OCI-LY1 (cell line): ENCODE measurements at regions not wholly inside any gene's neighbourhood (a gene's known extent, or its start where the extent isn't known, plus 50 kb on each side); places are given as distances from the start of the nearest gene placed in this dataset.
"Not testable (repeated sequence)": the region's sequence is repeated elsewhere in the genome, so short reads cannot be mapped to it uniquely, and the experiment has no call there.

Experiments
- H2AFZ ChIP-seq: fragments of 200-600 bp; sonication (generic), shearing (Covaris generic); 2 replicates; pipeline ENCODE4 v1.6.0; 2014; ENCODE audit warnings: antibody characterized with exemption, mild to moderate bottlenecking, low read length
- H3F3A ChIP-seq: fragments of 200-600 bp; sonication (generic), shearing (Covaris generic); 2 replicates; pipeline ENCODE4 v1.6.0; 2014; ENCODE audit warnings: mild to moderate bottlenecking, antibody characterized with exemption, low read length, moderate library complexity; ENCODE audit not compliant: insufficient read depth
- H3K27ac ChIP-seq: fragments of 200-600 bp; sonication (generic); 2 replicates; pipeline ENCODE4 v1.5.1; 2014; ENCODE audit warnings: low read length, mixed run types, mild to moderate bottlenecking, low read depth; ENCODE audit not compliant: poor library complexity, severe bottlenecking
- H3K27me3 ChIP-seq: fragments of 200-600 bp; sonication (generic); 2 replicates; pipeline ENCODE4 v1.6.0; 2014; ENCODE audit warnings: antibody characterized with exemption, mild to moderate bottlenecking, low read length, moderate library complexity; ENCODE audit not compliant: insufficient read depth
- H3K36me3 ChIP-seq: fragments of 200-600 bp; sonication (generic); 2 replicates; pipeline ENCODE4 v1.6.1; 2014; ENCODE audit warnings: mild to moderate bottlenecking, antibody characterized with exemption, low read length, moderate library complexity, mixed read lengths; ENCODE audit not compliant: insufficient read depth
- H3K4me1 ChIP-seq: fragments of 200-600 bp; sonication (generic); 2 replicates; pipeline ENCODE4 v1.5.1; 2014; ENCODE audit warnings: mild to moderate bottlenecking, low read length, moderate library complexity; ENCODE audit not compliant: insufficient read depth, severe bottlenecking
- H3K4me2 ChIP-seq: fragments of 200-600 bp; sonication (generic), shearing (Covaris generic); 2 replicates; pipeline ENCODE4 v1.6.1; 2014; ENCODE audit warnings: low read length
- H3K4me3 ChIP-seq: fragments of 200-600 bp; sonication (generic); 2 replicates; pipeline ENCODE4 v1.5.1; 2014; ENCODE audit warnings: low read length, low read depth, mild to moderate bottlenecking, mixed read lengths; ENCODE audit not compliant: poor library complexity, severe bottlenecking
- H3K79me2 ChIP-seq: fragments of 200-600 bp; shearing (Covaris generic); 2 replicates; pipeline ENCODE4 v1.6.1; 2016; ENCODE audit warnings: mixed run types, low read length, mixed read lengths; ENCODE audit not compliant: insufficient read depth
- H3K9ac ChIP-seq: fragments of 200-600 bp; sonication (generic), shearing (Covaris generic); 2 replicates; pipeline ENCODE4 v1.6.1; 2014; ENCODE audit warnings: mild to moderate bottlenecking, low read length, mixed read lengths
- H3K9me2 ChIP-seq: fragments of 200-600 bp; sonication (generic), shearing (Covaris generic); 2 replicates; pipeline ENCODE4 v1.6.1; 2014; ENCODE audit warnings: low read depth, mild to moderate bottlenecking, low read length, mixed read lengths
- H3K9me3 ChIP-seq: fragments of 200-600 bp; shearing (Covaris generic); 2 replicates; pipeline ENCODE4 v1.6.1; 2014; ENCODE audit warnings: low read length, mixed read lengths
- H4K20me1 ChIP-seq: fragments of 200-600 bp; sonication (generic), shearing (Covaris generic); 2 replicates; pipeline ENCODE4 v1.6.0; 2016; ENCODE audit warnings: mild to moderate bottlenecking, low read length; ENCODE audit not compliant: insufficient read depth
- CTCF ChIP-seq: fragments of 200-600 bp; sonication (generic), shearing (Covaris generic); IDR thresholded peaks from 2 replicates; pipeline ENCODE4 v1.5.1; 2017; ENCODE audit warnings: mild to moderate bottlenecking, antibody characterized with exemption, low read length, moderate library complexity, mixed read lengths
- EZH2 ChIP-seq: fragments of 200-600 bp; sonication (generic), shearing (Covaris generic); IDR thresholded peaks from 2 replicates; pipeline ENCODE4 v1.8.0; 2017; ENCODE audit warnings: borderline replicate concordance, mixed run types, mild to moderate bottlenecking, antibody characterized with exemption, low read length, moderate library complexity, mixed read lengths

DNA sequence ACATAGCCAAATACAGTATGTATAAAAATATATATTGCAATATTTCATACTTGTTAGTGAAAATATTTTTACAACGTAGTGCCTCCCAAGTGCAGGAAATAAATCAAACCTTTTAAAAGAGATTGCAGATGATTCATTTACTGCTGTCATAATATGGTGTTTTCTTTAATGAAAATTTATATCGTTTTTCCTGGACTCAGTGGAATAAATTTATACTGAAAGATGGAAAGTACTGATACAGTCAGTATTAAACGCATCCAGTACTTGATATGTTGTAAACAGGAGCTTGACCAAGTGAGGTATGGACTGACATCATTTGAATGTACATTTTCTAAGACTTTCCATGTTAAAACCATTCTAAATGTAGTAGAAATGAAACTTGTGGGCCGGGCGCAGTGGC, 143.4 kb upstream of the ZNF608 start:
- Histone ChIP-seq H3K4me3 (no peak overlapping the region), H3K27ac (no peak overlapping the region), H3K9ac (no peak overlapping the region), H3K9me3 (peaks cover 6% of the 10 kb centered on the region), H3K79me2 (no peaks in the 10 kb centered on the region), H3K36me3 (no peaks in the 10 kb centered on the region; the same call in 1 of the 2 replicates), H3K9me2 (no peaks in the 10 kb centered on the region), H3K27me3 (no peaks in the 10 kb centered on the region), H3K4me2 (no peak overlapping the region; the same call in 1 of the 2 replicates), H3F3A (no peaks in the 10 kb centered on the region; the same call in 1 of the 2 replicates), H2AFZ (no peak overlapping the region), H4K20me1 (no peaks in the 10 kb centered on the region), H3K4me1 (peaks cover 30% of the 10 kb centered on the region)
- no peak for TF ChIP-seq EZH2
- no peak for TF ChIP-seq CTCF

GRCh38 chr5:124890442-124890841, 144.0 kb upstream of the ZNF608 start:
- H3K79me2 ChIP-seq, H3K9me3 ChIP-seq, H3K9ac ChIP-seq, H4K20me1 ChIP-seq, H3K27ac ChIP-seq, H3K9me2 ChIP-seq, H3K36me3 ChIP-seq, H3F3A ChIP-seq, H3K4me3 ChIP-seq, H3K4me2 ChIP-seq, H3K27me3 ChIP-seq, H2AFZ ChIP-seq: not testable (repeated sequence)
- H3K4me1 ChIP-seq = peaks cover 30% of the 10 kb centered on the region

DNA sequence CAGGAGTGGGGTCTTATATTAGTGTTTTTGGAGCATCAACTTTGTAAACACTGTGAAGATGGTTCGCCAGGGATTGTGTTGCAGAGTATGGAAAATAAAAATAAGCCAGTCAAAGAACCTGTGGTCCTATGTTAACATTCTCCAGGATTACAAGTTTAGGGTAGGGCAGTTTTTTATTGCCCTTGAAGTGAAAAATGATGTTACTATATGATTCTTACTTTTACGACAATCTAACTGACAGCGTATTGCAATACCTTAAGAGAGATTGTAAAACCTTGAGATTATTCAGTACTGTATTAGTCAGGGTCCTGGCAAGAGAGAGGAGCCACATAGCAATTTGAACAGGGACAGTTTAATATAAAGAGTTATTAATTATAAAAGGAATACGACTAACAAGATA, 144.7 kb upstream of the ZNF608 start:
- Histone ChIP-seq H4K20me1 (no peaks in the 10 kb centered on the region), H3K4me3 (no peak overlapping the region), H3K9ac (no peak overlapping the region), H3K27ac (no peak overlapping the region), H3K79me2 (no peaks in the 10 kb centered on the region), H3K4me1 (peaks cover 30% of the 10 kb centered on the region), H3K9me2 (no peaks in the 10 kb centered on the region), H3K9me3 (no peaks in the 10 kb centered on the region; the same call in 1 of the 2 replicates), H3K4me2 (no peak overlapping the region), H3F3A (no peaks in the 10 kb centered on the region; the same call in 1 of the 2 replicates), H3K36me3 (no peaks in the 10 kb centered on the region; the same call in 1 of the 2 replicates), H3K27me3 (no peaks in the 10 kb centered on the region), H2AFZ (no peak overlapping the region)
- TF ChIP-seq CTCF (no peak), EZH2 (no peak)

GRCh38 chr5:124892185-124892848, 145.9 kb upstream of the ZNF608 start:
- no peak overlapping the region for H3K4me3 ChIP-seq
- no peaks in the 10 kb centered on the region; the same call in 1 of the 2 replicates for H3F3A ChIP-seq
- no peaks in the 10 kb centered on the region for H4K20me1 ChIP-seq
- H3K27ac ChIP-seq = no peak overlapping the region
- H3K9me3 ChIP-seq = no peaks in the 10 kb centered on the region; the same call in 1 of the 2 replicates
- no peaks in the 10 kb centered on the region; the same call in 1 of the 2 replicates for H3K36me3 ChIP-seq
- H3K9me2 ChIP-seq = no peaks in the 10 kb centered on the region
- no peak overlapping the region for H3K9ac ChIP-seq
- TF ChIP-seq CTCF = no peak
- no peak for TF ChIP-seq EZH2
- H3K4me2 ChIP-seq = no peak overlapping the region
- H3K27me3 ChIP-seq = no peaks in the 10 kb centered on the region
- no peak overlapping the region for H2AFZ ChIP-seq
- peaks cover 28% of the 10 kb centered on the region for H3K4me1 ChIP-seq
- H3K79me2 ChIP-seq = no peaks in the 10 kb centered on the region
